HG03108 (cell line): ENCODE measurements at regions not wholly inside any gene's neighbourhood (a gene's known extent, or its start where the extent isn't known, plus 50 kb on each side); places are given as distances from the start of the nearest gene placed in this dataset.
"Not testable (repeated sequence)": the region's sequence is repeated elsewhere in the genome, so short reads cannot be mapped to it uniquely, and the experiment has no call there.

Experiments used
- ATAC-seq: cut with Tn5 transposase; IDR thresholded peaks from one replicate; pipeline ENCODE4 v1.9.1; 2021; ENCODE audit warnings: moderate library complexity; ENCODE audit not compliant: unreplicated experiment

DNA sequence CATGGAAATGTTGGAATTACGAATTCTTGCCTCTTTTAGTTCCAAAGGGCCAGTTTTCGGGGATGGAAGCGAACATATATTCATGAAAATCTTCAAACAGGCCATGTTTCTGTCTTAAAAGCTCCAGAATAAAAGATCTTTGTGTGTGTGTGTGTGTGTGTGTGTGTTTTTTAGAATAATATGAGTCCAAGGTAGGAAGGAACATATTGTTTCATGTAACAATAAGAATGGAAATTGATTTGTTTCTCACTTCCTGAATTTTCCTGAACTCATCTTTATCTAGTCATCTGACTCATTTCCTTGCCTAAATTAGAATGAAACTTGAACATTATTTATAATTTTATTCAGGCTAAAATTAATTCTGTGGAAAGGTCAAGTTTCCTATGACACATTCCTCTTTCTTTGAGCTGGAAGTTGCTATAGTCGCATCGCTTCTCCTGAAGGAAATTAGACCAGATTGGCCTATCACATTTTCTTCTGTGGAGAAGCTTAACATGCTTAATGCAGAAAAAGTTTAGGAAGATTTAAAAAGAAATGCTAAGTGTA, 805.1 kb upstream of the ADAMTS5 start:
- ATAC-seq: no peak

GRCh38 chr21:27769763-27770162, 802.9 kb upstream of the ADAMTS5 start:
- no peak for ATAC-seq

- ATAC-seq: not testable (repeated sequence)
Observed at GRCh38 chr21:27768046-27768637, 801.3 kb upstream of the ADAMTS5 start.

DNA sequence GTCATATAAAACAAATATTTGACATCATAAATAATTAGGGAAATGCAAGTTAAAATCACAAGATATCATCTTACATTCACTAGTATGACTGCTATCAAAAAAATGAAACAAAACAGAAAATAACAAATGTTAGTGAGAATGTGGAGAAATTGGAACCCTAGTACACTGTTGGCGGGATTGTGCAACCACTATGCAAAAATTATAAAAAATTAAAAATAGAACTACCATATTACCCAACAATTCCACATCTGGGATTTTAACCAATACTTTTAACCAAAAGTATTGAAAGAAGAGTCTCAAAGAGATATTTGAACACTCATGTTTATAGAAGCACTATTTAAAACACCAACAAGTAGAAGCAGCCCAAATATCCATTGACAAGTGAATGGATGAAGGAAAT, 797.2 kb upstream of the ADAMTS5 start:
- ATAC-seq: no peak

GRCh38 chr21:27761623-27762022, 794.7 kb upstream of the ADAMTS5 start:
- no peak for ATAC-seq

- ATAC-seq: no peak
Observed at GRCh38 chr21:27759820-27760219, 792.9 kb upstream of the ADAMTS5 start.

- ATAC-seq: no peak
Observed at GRCh38 chr21:27759091-27759659, 792.3 kb upstream of the ADAMTS5 start.

- ATAC-seq: no peak
Observed at GRCh38 chr21:27756191-27756590, 789.3 kb upstream of the ADAMTS5 start.

DNA sequence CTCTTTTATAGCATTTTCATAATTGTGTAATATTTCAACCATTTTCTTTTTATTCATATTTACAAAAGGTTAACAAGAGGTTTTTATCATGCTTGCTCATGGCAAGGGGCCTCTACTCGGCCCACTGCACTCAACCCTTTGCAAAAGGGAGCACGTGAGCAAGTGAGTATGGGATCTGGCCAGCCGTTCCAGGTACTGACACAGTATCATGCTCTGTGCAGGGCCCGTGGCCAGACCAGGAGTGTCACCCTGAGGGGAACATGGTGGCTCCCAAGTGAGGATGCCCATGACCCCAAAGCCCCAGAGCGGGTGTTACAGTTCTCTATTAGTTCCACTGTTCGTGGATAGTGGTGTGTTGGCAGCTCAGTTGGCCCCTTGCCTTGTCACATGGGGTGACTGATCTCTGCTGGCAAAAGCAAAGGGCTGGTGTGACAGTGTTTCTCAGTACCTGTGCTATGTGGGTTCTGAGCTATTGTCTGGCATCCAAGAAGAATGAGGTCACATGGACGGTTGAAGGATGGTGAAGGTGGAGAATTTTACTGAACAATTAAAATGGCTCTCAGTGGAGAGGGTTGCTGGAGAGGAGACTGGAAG, 777.2 kb upstream of the ADAMTS5 start:
- ATAC-seq: no peak

DNA sequence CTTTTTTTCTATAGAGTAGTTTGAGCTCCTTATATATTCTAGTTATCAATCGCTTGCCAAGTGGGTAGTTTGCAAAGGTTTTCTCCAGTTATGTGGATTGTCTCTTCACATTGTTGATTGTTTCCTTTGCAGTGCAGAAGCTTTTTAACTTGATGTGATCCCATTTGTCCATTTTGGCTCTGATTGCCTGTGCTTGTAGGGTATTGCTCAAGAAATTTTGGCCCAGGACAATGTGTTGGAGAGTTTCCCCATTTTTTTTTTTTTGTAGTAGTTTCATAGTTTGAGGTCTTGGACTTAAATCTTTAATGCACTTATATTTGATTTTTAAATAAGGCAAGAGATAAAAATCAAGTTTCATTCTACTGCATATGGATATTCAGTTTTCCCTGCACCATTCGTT, 774.8 kb upstream of the ADAMTS5 start:
- ATAC-seq: no peak

- ATAC-seq: no peak
Observed at GRCh38 chr21:27740084-27740483, 773.2 kb upstream of the ADAMTS5 start.

GRCh38 chr21:27739187-27739586, 772.3 kb upstream of the ADAMTS5 start:
- ATAC-seq: no peak

DNA sequence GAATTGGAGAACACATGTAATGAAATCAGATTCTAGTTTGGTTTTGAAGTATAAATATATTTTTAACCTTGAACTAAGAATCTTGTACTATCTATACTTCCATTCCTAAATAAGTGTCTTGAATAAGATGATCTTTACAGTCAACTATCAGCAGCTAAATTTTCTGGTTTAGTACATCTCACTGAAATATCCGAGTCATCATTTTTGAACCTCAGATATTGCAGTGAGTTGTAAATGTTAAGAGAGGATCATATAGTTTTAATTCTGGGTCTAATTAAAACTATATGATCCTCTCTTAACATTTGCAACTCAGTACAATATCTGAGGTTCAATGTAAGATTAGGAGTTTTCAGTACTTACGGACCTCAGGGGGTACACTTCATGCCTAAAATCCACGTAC, 768.8 kb upstream of the ADAMTS5 start:
- ATAC-seq: no peak

- no peak for ATAC-seq
Observed at GRCh38 chr21:27734146-27734545, 767.3 kb upstream of the ADAMTS5 start.

GRCh38 chr21:27725916-27726315, 759.0 kb upstream of the ADAMTS5 start:
- ATAC-seq: no peak

DNA sequence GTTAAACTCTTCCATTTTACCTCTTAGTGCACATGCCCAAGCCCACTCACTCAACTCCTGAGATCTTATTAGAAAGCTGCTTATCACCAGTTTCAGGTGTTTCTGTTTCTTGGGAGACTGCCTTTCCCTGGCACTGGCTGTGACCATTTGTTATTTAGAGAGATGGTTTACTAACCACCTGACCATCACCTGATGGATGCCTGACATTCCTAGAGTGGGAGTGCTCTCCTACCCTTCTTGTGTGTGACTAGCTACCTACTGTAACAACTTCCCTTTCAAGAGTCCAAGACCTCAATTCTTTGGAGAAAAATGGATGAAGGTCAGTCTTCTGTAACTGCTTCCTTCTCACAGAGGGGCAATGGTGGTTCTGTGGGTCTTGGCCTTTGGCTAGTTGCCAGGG, 755.2 kb upstream of the ADAMTS5 start:
- no peak for ATAC-seq

GRCh38 chr21:27721675-27722074, 754.8 kb upstream of the ADAMTS5 start:
- no peak for ATAC-seq

DNA sequence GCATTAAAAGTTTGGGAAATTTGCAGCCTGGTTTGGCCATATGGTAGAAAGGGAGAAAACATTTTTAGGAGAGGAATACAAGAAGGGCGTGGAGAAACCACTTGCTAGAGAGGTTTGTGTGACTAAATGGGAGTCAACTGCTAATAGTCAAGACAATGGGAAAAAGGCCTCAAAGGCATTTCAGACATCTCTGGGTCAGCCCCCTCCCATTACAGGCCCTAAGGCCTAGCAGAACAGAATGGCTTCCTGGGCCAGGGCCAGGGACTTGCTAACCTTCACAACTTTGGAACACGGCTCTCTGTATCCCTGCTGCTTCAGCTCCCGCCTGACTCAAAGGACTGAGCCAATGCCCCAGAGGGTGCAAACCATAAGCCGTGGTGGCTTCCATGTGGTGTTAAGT, 752.3 kb upstream of the ADAMTS5 start:
- no peak for ATAC-seq

GRCh38 chr21:27715131-27715530, 748.2 kb upstream of the ADAMTS5 start:
- ATAC-seq: no peak

- no peak for ATAC-seq
Observed at GRCh38 chr21:27713154-27714109, 746.5 kb upstream of the ADAMTS5 start.

GRCh38 chr21:27704567-27705166, 737.8 kb upstream of the ADAMTS5 start:
- no peak for ATAC-seq
